ENCODE measurements at regions not wholly inside any gene's neighbourhood (a gene's known extent, or its start where the extent isn't known, plus 50 kb on each side); places are given as distances from the start of the nearest gene placed in this dataset.
"Not testable (repeated sequence)": the region's sequence is repeated elsewhere in the genome, so short reads cannot be mapped to it uniquely, and the experiment has no call there.

DNA sequence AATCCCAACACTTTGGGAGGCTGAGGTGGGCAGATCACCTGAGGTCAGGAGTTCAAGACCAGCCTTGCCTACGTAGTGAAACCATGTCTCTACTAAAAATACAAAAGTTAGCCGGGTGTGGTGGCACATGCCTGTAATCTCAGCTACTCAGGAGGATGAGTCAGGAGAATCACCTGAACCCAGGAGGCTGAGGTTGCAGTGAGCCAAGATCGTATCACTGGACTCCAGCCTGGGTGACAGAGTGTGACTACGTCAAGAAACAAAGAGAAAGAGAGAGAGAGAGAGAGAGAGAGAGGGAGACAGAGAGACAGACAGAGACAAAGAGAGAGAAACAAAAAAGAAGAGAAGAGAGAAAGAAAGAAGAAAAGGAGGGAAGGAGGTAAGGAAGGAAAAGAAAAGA is 454.0 kb upstream of the CHAC2 start:
- ATAC-seq; intact Hi-C loops (cut with DNase I, micrococcal nuclease); DNase-seq: not testable (repeated sequence)

DNA sequence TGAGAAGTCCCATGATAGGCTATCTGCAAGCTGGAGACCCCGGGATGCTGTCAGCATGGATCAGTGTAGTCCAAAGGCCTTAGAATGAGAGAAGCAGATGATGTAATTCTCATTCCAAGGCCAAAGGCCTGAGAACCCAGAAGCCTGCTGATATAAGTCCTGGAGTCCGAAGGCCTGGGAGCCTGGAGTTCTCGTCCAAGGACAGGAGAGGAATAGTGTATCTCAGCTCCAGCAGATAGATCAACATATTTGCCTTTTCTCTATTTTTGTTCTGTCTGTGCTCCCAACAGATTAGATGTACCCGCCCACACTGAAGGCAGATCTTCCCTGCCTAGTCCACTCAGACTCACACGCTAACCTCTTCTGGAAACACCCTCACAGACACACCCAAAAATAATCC is 454.9 kb upstream of the CHAC2 start:
- ATAC-seq (no peak), DNase-seq (no peak)
- intact Hi-C loops (cut with DNase I, micrococcal nuclease): no loop called here

GRCh38 chr2:53312181-53312580 is 455.4 kb upstream of the CHAC2 start:
- DNase-seq: no peak
- no peak for ATAC-seq
- intact Hi-C loops (cut with DNase I, micrococcal nuclease): no loop called here

GRCh38 chr2:53303012-53303578 is 464.5 kb upstream of the CHAC2 start:
- DNase-seq (no peak), ATAC-seq (no peak)
- intact Hi-C loops (cut with DNase I, micrococcal nuclease): no loop called here

DNA sequence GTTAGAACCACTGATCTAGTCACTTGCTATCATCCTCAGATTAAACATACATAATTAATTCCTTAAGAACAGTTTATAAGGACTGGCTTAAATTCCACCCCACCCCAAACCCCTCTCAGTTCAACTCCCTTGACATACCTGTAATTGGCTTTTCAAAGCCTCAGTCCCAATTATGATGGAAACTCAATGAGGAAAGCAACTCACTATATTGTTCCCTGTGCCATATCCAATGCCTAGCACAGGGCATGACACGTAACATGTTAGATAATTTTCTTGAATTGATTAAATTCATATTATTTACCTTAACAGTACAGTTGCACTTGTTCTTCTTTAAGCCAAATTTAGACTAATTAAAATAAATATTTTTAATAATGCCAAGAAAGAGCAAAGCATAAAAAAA is 465.1 kb upstream of the CHAC2 start:
- DNase-seq (no peak), ATAC-seq (no peak)

GRCh38 chr2:53289309-53290006 is 478.1 kb upstream of the CHAC2 start:
- intact Hi-C loops (cut with DNase I, micrococcal nuclease): no loop called here
- ATAC-seq (no peak), DNase-seq (no peak)

More for the DNA sequence above, 465.1 kb upstream of the CHAC2 start:
- intact Hi-C loops (cut with DNase I, micrococcal nuclease): no loop called here

- no peak for ATAC-seq
- intact Hi-C loops (cut with DNase I, micrococcal nuclease): no loop called here
Measured at GRCh38 chr2:53286345-53286744, 481.3 kb upstream of the CHAC2 start.

DNA sequence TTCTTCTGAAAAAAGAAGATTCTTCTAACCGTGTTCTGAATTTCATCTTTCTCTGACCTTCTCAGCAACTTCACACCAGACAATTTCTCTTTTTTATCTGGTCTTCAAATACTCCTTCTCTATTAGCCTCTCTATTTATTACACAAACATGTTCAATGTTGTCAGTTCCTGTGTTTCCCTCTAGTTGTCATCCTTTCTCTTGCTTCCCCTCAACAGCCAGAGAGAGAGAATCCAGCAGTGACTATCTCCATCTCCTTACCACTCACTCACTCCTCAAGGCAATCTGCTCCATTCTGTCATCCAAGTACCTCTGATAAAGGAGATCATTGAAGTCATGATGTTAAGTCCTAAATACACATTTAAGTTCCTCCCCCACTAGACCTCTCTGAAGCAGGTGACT is 491.9 kb upstream of the CHAC2 start:
- ATAC-seq: no peak
- DNase-seq: no peak
- intact Hi-C loops (cut with DNase I, micrococcal nuclease): no loop called here

More at GRCh38 chr2:53286345-53286744, 481.3 kb upstream of the CHAC2 start:
- no peak for DNase-seq

GRCh38 chr2:53268626-53269025 is 499.0 kb upstream of the CHAC2 start:
- no peak for ATAC-seq
- intact Hi-C loops (cut with DNase I, micrococcal nuclease): no loop called here
- no peak for DNase-seq

DNA sequence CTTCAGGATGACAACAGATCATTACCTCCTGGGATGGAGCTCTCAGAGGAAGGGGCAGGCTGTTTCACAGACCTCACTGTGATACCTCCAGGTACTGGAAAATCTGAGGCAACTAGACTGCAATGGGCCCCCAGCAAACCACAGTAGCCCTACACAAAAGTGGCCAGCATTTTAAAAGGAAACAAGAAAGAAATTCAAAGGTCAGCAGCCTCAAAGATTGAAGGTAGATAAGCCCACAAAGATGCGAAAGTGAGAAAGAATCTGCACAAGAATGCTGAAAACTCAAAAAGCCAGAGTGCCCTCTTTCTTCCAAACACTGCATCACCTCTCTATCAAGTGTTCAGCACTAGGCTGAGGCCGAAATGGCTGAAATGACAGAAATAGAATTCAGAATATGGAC is 499.5 kb upstream of the CHAC2 start:
- ATAC-seq (no peak), DNase-seq (no peak)
- intact Hi-C loops (cut with DNase I, micrococcal nuclease): no loop called here

DNA sequence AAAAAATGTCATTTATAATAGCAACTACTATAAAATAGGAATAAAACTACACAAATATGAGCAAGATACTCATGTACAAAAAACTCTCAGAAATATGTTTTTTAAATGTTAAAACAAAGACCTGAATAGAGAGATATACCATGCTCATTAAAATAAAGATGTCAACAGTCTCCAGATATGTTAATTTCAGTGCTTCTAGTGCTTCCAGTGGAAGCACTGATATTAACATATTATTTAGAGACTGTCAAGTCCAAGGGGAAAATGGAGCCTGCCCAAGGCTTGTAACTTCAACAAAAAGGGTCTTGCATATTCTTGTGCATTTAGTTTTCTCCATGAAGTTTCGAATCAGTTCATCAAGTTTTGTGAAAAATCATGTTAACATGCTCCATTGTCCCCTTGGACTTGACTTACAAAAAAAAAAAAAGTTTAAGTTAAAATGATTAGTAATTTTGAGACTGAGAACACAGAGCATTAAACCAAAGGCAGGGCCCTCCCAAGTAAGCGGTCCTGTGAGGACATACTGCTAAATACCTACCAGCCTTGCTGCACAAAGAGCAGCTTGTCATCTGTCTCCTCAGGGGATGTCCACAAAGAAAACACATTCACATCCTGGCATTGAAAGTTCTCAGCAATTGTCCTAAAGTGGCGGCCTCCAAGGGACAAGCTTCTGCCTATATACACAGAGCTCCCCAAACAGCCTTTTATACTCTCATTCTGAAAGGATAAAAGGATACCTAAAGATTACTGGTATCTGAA is 501.9 kb upstream of the CHAC2 start:
- no peak for DNase-seq
- no peak for ATAC-seq
- intact Hi-C loops (cut with DNase I, micrococcal nuclease): no loop called here

DNA sequence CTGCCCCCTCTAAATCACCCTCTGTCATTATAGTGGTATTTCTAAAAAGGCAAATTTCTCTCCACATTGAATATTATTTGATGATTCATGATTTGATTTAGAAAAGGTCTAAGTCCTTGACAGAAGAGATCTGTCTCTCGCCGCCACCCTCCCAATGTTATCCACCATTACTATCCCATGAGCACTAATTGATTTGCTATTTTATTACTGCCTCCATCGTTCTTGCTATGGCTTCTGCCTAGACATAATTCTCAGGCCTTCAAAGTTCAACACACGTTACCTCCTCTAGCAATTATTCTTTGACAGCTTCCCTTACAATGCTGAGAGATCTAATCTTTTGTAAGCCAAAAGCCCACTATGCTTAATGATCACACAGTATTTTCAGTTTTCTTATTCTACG is 507.0 kb upstream of the CHAC2 start:
- no peak for DNase-seq
- no peak for ATAC-seq
- intact Hi-C loops (cut with DNase I, micrococcal nuclease): no loop called here

DNA sequence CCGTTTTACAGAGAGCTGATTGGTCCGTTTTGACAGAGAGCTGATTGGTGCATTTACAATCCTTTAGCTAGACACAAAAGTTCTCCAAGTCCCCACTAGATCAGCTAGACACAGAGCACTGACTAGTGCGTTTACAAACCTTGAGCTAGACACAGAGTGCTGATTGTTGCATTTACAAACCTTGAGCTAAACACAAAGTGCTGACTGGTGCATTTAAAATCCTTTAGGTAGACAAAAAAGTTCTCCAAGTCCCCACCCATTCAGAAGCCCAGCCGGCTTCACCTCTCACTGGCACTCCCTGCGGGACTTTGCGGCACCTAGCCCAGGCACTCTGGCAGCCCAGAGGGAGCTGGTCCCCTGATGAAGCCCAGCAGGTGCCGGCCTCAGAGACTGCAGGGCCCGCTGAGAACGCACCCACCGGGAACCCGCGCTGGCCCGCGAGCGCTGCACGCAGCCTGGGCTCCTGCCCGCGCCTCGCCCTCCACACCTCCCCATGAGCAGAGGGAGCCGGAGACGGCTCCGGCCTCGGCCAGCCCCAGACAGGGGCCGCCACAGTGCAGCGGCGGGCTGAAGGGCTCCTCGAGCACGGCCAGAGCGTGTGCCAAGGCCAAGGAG is 508.1 kb upstream of the CHAC2 start:
- ATAC-seq: no peak
- DNase-seq: no peak
- intact Hi-C loops (cut with DNase I, micrococcal nuclease): no loop called here

- ATAC-seq (no peak), DNase-seq (no peak)
- intact Hi-C loops (cut with DNase I, micrococcal nuclease): no loop called here
Measured at GRCh38 chr2:53257287-53257686, 510.3 kb upstream of the CHAC2 start.

DNA sequence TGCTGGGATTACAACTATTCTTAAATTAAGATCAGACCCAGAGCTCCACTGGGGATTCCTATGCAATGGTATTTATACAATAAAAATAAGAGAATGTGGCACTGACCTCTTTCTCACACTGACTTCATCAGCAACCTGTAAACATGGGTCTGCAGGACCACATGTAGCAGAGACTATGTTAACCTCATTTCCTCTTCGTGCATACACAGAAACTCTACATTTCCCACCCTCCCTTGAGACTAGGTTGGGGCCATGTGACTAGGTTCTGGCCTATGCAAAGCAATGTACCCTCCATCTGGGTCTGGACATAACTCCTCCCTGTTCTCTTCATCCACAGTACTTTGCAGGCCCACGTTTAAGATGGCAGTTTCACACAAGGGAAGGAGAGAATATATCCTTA is 514.4 kb upstream of the CHAC2 start:
- no peak for ATAC-seq
- intact Hi-C loops (cut with DNase I, micrococcal nuclease): no loop called here
- DNase-seq: no peak

GRCh38 chr2:53252115-53252514 is 515.5 kb upstream of the CHAC2 start:
- DNase-seq (no peak), ATAC-seq (no peak)
- intact Hi-C loops (cut with DNase I, micrococcal nuclease): no loop called here

- ATAC-seq: no peak
- no peak for DNase-seq
- intact Hi-C loops (cut with DNase I, micrococcal nuclease): no loop called here
Measured at GRCh38 chr2:53247956-53248735, 519.5 kb upstream of the CHAC2 start.

DNA sequence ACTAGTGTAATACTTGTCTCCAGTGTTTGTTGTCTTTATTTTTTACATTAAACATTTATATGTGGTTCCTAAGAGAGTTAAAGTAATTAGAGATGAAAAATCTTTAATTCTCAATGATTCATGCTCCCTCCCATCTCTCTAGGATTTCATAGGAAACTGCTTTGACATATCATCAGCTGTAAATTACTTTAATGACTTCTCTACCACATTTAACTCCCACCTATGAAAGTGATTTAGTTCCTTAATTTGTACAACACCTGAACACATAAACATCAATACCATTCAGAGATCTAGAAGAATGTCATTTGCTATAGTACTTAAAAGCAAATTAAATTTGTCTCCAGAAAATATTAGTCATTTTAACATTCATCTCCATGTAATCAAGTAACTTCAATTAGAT is 524.2 kb upstream of the CHAC2 start:
- DNase-seq: no peak
- no peak for ATAC-seq
- intact Hi-C loops (cut with DNase I, micrococcal nuclease): no loop called here

GRCh38 chr2:53242090-53242489 is 525.5 kb upstream of the CHAC2 start:
- ATAC-seq (no peak), DNase-seq (peak in 1 of 2 donors; percentile 18)
- intact Hi-C loops (cut with DNase I, micrococcal nuclease): no loop called here

All from left colon (tissue), 2 donors.